ENCODE measurements at regions not wholly inside any gene's neighbourhood (a gene's known extent, or its start where the extent isn't known, plus 50 kb on each side); places are given as distances from the start of the nearest gene placed in this dataset.

GRCh38 chr5:68803881-68804319, 289.9 kb upstream of the SLC30A5 start:
- TF ChIP-seq POLR2A (IDR thresholded peaks at IDR 0.05) (no peak), CTCF (IDR thresholded peaks at IDR 0.05) (no peak)

Data from upper lobe of left lung (tissue), 4 donors.